ENCODE measurements at regions not wholly inside any gene's neighbourhood (a gene's known extent, or its start where the extent isn't known, plus 50 kb on each side); places are given as distances from the start of the nearest gene placed in this dataset.
A peak's percentile ranks its signal among the peaks of the same experiment; 100 is the strongest.

DNA sequence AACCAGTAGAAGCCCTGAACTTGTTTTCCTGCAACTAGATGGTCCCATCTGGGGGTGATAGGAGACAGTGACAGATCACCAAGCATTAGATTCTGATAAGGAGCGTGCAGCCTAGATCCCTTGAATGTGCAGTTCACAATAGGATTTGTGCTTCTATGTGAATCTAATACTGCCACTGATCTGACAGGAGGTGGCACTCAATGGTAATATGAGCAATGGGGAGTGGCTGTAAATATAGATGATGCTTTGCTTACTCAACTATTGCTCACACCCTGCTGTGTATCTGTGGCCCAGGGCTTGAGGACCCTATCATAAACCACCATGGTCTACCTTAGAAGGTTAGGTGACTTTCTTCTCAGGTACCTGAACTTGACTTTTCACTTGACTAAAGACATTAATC lies 417.1 kb upstream of the ARHGEF26 start:
- H3K36me3 ChIP-seq (ENCODE audit: insufficient read depth): 0 out of 2 replicates have a peak, but pooled peaks cover 3% of the 10 kb centered on the region
- no peaks in the 10 kb centered on the region for H3K79me2 ChIP-seq (ENCODE audit: insufficient read depth, low read depth)
- TF ChIP-seq, protein P1, sequence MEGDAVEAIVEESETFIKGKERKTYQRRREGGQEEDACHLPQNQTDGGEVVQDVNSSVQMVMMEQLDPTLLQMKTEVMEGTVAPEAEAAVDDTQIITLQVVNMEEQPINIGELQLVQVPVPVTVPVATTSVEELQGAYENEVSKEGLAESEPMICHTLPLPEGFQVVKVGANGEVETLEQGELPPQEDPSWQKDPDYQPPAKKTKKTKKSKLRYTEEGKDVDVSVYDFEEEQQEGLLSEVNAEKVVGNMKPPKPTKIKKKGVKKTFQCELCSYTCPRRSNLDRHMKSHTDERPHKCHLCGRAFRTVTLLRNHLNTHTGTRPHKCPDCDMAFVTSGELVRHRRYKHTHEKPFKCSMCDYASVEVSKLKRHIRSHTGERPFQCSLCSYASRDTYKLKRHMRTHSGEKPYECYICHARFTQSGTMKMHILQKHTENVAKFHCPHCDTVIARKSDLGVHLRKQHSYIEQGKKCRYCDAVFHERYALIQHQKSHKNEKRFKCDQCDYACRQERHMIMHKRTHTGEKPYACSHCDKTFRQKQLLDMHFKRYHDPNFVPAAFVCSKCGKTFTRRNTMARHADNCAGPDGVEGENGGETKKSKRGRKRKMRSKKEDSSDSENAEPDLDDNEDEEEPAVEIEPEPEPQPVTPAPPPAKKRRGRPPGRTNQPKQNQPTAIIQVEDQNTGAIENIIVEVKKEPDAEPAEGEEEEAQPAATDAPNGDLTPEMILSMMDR (conservative IDR thresholded peaks at IDR 0.05; ENCODE audit: low read depth, low read length): no peak
- H3K4me2 ChIP-seq: no peak overlapping the region
- no peaks in the 10 kb centered on the region for H3K27me3 ChIP-seq (ENCODE audit: insufficient read depth, low read depth)
- H3K27ac ChIP-seq: no peak overlapping the region
- H4K20me1 ChIP-seq (ENCODE audit: insufficient read depth): no peaks in the 10 kb centered on the region
- peaks cover 29% of the 10 kb centered on the region for H3K4me1 ChIP-seq (ENCODE audit: low read depth, poor library complexity, severe bottlenecking)
- no peak overlapping the region for H3K4me3 ChIP-seq (IDR thresholded peaks at IDR 0.05; ENCODE audit: insufficient read depth, low read depth, low read length)
- H2AFZ ChIP-seq (ENCODE audit: low read depth): no peak overlapping the region
- no peak overlapping the region for H3K9ac ChIP-seq

DNA sequence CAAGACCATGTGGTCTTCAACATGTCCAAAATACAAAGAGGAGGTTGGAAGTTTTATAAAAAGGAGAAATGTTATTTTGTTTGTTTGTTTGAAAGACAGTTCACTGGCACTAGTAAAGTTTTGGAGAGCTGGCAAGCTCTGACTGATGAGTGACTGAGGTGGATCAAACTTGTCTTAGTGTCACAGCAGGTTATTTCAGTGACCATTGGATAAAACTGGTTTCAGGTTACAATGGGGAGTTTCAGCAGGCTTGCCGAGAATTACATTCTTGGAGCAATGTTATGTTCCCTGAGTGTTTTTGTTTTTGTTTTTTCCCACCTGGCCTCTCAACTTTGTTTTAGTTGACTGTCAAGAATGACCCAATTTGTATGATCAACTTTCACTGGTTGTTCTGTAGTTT lies 414.5 kb upstream of the ARHGEF26 start:
- peaks cover 33% of the 10 kb centered on the region for H3K4me1 ChIP-seq (ENCODE audit: low read depth, poor library complexity, severe bottlenecking)
- H3K27ac ChIP-seq: no peak overlapping the region
- no peaks in the 10 kb centered on the region for H4K20me1 ChIP-seq (ENCODE audit: insufficient read depth)
- peak overlapping the region; percentile 19; the same call in 1 of the 2 replicates for H3K4me2 ChIP-seq
- no peak overlapping the region for H2AFZ ChIP-seq (ENCODE audit: low read depth)
- TF ChIP-seq, protein P1 (conservative IDR thresholded peaks at IDR 0.05; ENCODE audit: low read depth, low read length): no peak
- no peaks in the 10 kb centered on the region for H3K27me3 ChIP-seq (ENCODE audit: insufficient read depth, low read depth)
- H3K79me2 ChIP-seq (ENCODE audit: insufficient read depth, low read depth): no peaks in the 10 kb centered on the region
- no peak overlapping the region for H3K4me3 ChIP-seq (IDR thresholded peaks at IDR 0.05; ENCODE audit: insufficient read depth, low read depth, low read length)
- no peak overlapping the region for H3K9ac ChIP-seq
- 0 out of 2 replicates have a peak, but pooled peaks cover 3% of the 10 kb centered on the region for H3K36me3 ChIP-seq (ENCODE audit: insufficient read depth)

DNA sequence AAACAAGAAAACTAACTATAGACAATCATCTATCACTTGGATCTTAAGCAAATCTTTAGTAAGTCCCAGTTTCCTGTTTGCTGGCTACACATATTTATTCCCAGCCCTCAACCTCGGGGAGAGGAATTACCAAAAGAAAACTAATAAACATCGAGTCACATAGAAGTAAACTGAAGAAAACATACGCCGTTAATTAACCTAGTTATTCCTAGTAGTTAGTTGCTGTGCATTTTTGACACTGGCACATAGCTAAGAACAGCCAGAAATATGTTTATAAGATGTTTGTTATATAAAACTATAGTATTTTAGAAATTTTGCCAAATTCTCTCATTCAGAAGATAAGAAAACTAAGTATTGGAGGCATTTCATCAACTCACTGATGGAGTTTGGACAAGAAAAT lies 407.2 kb upstream of the ARHGEF26 start:
- no peak overlapping the region for H3K27ac ChIP-seq
- no peaks in the 10 kb centered on the region for H3K27me3 ChIP-seq (ENCODE audit: insufficient read depth, low read depth)
- H2AFZ ChIP-seq (ENCODE audit: low read depth): no peak overlapping the region
- H3K4me3 ChIP-seq (IDR thresholded peaks at IDR 0.05; ENCODE audit: insufficient read depth, low read depth, low read length): no peak overlapping the region
- no peaks in the 10 kb centered on the region for H4K20me1 ChIP-seq (ENCODE audit: insufficient read depth)
- H3K9ac ChIP-seq: no peak overlapping the region
- H3K79me2 ChIP-seq (ENCODE audit: insufficient read depth, low read depth): no peaks in the 10 kb centered on the region
- no peaks in the 10 kb centered on the region for H3K36me3 ChIP-seq (ENCODE audit: insufficient read depth)
- peaks cover 13% of the 10 kb centered on the region for H3K4me1 ChIP-seq (ENCODE audit: low read depth, poor library complexity, severe bottlenecking)
- TF ChIP-seq, protein P1 (conservative IDR thresholded peaks at IDR 0.05; ENCODE audit: low read depth, low read length): no peak
- no peak overlapping the region for H3K4me2 ChIP-seq

DNA sequence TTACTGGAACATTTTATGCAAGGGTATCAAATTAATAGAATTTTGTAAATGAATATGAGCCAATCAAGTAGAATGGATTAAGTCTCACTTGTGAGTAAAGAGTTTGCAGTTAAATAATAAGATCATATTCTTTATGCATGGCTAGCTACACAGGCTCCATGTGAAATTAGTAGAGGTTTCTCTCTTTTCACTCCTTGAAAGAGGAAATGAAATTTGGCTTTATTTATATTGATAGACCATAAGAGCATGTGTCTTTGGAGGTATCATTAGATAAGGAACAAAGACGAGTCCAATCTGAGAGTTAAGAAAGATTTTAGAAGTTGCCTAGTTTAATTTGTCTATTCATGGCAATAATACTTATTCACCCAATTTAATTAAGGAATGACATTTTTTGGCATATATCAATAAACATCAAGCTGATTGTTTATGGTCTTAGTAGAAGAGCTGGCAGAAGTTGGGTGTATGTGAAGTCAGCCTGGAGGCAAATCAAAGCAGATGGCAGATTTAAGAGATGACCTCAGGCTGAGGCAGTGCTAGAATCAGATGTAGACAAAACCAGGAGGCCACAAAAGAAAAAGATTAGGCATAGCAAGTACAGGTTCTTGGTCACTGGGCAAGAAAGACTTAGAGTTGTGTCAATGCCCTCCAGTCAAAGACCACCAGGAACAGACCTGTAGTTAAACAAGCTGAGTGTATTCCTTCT lies 406.5 kb upstream of the ARHGEF26 start:
- no peak overlapping the region for H2AFZ ChIP-seq (ENCODE audit: low read depth)
- no peak overlapping the region for H3K4me3 ChIP-seq (IDR thresholded peaks at IDR 0.05; ENCODE audit: insufficient read depth, low read depth, low read length)
- no peaks in the 10 kb centered on the region for H4K20me1 ChIP-seq (ENCODE audit: insufficient read depth)
- peaks cover 8% of the 10 kb centered on the region for H3K4me1 ChIP-seq (ENCODE audit: low read depth, poor library complexity, severe bottlenecking)
- H3K79me2 ChIP-seq (ENCODE audit: insufficient read depth, low read depth): no peaks in the 10 kb centered on the region
- no peaks in the 10 kb centered on the region for H3K36me3 ChIP-seq (ENCODE audit: insufficient read depth)
- H3K9ac ChIP-seq: no peak overlapping the region
- H3K4me2 ChIP-seq: no peak overlapping the region
- no peak overlapping the region for H3K27ac ChIP-seq
- no peaks in the 10 kb centered on the region for H3K27me3 ChIP-seq (ENCODE audit: insufficient read depth, low read depth)
- TF ChIP-seq, protein P1 (conservative IDR thresholded peaks at IDR 0.05; ENCODE audit: low read depth, low read length): no peak
